Body of pancreas (tissue), 4 donors: ENCODE measurements at regions not wholly inside any gene's neighbourhood (a gene's known extent, or its start where the extent isn't known, plus 50 kb on each side); places are given as distances from the start of the nearest gene placed in this dataset.

Experiments used
- ATAC-seq: fragments of 150-250 bp; one replicate; pipeline ENCODE4 v1.9.1; 2016
- DNase-seq, 4 donors: peaks; one replicate each; pipeline ENCODE4 v3.0.0-alpha.2; 2019
- H3K27ac ChIP-seq, 4 donors: fragments of 200-600 bp; sonication (generic); 1 replicate in 3 of 4; 2 replicates in 1 of 4; pipeline versions ENCODE4 v1.5.1 to v1.6.1; 2016 to 2019; ENCODE audit warnings: mild to moderate bottlenecking in 1 of 4, mixed read lengths in 1 of 4, moderate library complexity in 1 of 4
- H3K27me3 ChIP-seq, 2 donors: fragments of 200-600 bp; sonication (generic); one replicate each; pipeline ENCODE4 v1.6.0; 2016; ENCODE audit warnings: mild to moderate bottlenecking in 1 of 2
- H3K36me3 ChIP-seq, 2 donors: fragments of 200-600 bp; sonication (generic); replicated peaks in 1 of 2; 2 replicates each; pipeline ENCODE4 v1.5.1; 2016; ENCODE audit warnings: low read depth in 2 of 2; ENCODE audit not compliant: insufficient read depth in 1 of 2
- H3K4me1 ChIP-seq: fragments of 200-600 bp; sonication (generic); one replicate; pipeline ENCODE4 v1.6.0; 2016
- H3K4me3 ChIP-seq, 2 donors: fragments of 200-600 bp; sonication (generic); 1 replicate in 1 of 2; 2 replicates in 1 of 2; pipeline ENCODE4 v1.5.1; 2016 to 2019
- H3K9me3 ChIP-seq, 3 donors: fragments of 200-600 bp; sonication (generic); 1 replicate in 2 of 3; 2 replicates in 1 of 3; pipeline ENCODE4 v1.5.1; 2016
- CTCF ChIP-seq, 7 experiments: fragments of 450-650 bp in 4 of 7; fragments of 200-600 bp in 3 of 7; sonication (generic) in 3 of 7; IDR thresholded peaks; one replicate each; pipeline ENCODE4 v1.5.1; 2016 to 2019; ENCODE audit warnings: antibody characterized with exemption in 7 of 7
- POLR2A ChIP-seq, 3 donors: fragments of 450-650 bp; IDR thresholded peaks; one replicate each; pipeline ENCODE4 v1.6.1; 2016; ENCODE audit warnings: antibody characterized with exemption in 3 of 3, mild to moderate bottlenecking in 2 of 3
- WGBS, 2 donors: methylation state at CpG; one replicate each; pipeline ENCODE4 v1.1.5; 2017; 5-methylcytosine and 5-hydroxymethylcytosine counted together
- intact Hi-C: fragments of 100-400 bp; cut with DNase I; formaldehyde crosslinking; loops from one replicate; pipeline ENCODE4 v1.15.1; 2023

DNA sequence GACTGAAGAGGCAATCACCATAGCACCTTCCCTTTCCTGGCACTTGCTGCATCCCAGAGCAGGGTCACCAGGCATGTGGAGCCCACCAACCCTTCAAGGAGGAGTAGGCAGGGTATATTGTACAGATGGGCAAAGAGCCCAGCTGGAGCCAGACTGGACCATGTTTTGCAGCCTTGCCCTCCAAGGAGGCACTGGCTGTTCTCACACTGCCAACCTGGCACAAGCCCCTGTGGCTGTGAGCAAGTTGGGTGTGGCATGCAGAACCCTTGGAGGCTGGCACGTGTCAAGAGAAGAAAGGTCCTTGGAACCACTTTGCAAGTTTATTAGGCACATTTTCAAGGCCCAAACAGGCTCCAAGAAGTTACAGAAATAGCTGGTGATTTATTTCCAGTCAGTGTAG is 146.4 kb downstream of the FOXD2 start:
- ATAC-seq (no peak), DNase-seq (no peak)
- H3K4me1 ChIP-seq: no peaks in the 10 kb centered on the region
- H3K27me3 ChIP-seq: no peaks in the 10 kb centered on the region
- H3K9me3 ChIP-seq: no peaks in the 10 kb centered on the region
- intact Hi-C loops: no loop called here
- TF ChIP-seq CTCF (IDR thresholded peaks at IDR 0.05): no peak
- TF ChIP-seq POLR2A (IDR thresholded peaks at IDR 0.05): no peak
- no peaks in the 10 kb centered on the region for H3K36me3 ChIP-seq
- 20 to 44% methylated on average over 1 of the region's 1 CpG for WGBS, 2 donors
- no peak overlapping the region for H3K27ac ChIP-seq
- no peak overlapping the region for H3K4me3 ChIP-seq

DNA sequence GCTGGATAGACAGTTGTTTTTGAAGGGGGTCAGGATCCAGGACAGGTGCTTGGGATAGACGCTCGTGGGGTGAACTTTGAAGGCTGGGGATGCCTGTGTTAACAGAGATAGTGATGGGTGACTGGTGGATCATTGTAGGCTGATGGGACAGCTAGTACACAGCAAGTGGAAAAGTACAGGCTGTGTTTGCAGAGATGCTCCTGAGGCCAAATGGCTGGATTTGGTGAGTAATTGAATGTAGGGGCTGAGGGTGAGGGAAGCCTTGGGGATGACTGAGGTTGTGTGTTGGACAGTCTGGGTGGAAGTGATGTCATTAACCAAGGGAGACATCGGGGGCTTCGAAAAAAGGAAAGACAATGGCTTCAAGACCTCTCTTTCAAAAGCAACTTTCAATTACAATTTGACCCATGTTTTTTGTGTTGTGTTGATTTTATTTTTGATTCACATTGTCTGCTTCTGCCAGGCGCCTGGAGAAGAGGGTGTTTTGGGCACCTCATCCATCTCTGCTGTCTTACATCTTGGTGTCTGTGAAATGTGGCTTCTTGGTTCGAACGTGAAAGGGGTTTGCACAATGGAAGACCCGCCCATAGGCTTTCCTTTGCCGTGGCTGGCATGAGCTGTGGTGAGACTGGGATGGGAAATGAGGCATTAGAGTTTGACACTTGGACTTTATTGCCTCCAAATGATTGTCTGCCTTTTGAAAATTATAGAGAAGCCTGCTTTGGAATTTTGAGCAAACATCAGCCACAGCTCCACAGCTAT is 147.5 kb downstream of the FOXD2 start:
- DNase-seq (no peak), ATAC-seq (no peak)
- 59 to 77% methylated on average over 9 of the region's 9 CpGs for WGBS, 2 donors

DNA sequence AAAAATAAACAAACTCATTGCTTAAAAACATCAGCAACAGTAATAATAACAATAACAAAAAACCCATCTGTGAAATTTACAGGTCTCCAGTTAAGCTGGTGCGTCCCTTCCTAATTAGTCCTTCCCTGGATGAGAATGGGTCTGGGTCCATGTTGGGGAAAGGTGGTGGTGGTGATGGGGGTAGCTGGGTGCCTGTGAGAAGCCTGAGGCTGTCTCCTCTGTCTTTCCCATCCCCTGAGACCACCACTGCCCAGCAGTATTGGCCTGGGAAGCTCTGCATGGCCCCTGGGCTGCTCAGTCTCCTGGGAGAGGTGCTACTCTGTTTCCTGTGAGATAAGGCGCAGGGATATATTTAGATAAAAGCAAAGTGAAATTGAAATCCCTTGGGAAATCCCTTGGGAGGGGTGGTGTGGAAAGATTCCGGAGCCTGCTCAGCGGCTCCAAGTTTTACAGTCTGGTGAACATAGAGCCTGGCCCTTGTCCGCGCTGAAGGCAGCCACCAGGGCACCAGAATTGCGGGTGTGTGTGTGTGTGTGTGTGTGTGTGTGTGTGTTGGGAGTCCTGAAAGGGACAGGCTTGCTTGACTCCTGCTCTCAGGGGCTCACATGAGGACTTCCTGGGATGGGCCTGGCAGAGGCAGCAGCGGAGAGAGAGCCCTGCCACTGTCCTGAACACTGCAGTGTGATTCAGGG is 150.2 kb downstream of the FOXD2 start:
- Histone ChIP-seq H3K4me1 (peaks cover 4% of the 10 kb centered on the region), H3K4me3 (no peak overlapping the region), H3K27me3 (peaks cover 0 to 4% of the 10 kb centered on the region in 2 donors), H3K27ac (no peak overlapping the region), H3K36me3 (no peaks in the 10 kb centered on the region), H3K9me3 (no peaks in the 10 kb centered on the region)
- ATAC-seq: no peak
- 64 to 73% methylated on average over 8 of the region's 8 CpGs for WGBS, 2 donors
- TF ChIP-seq POLR2A (IDR thresholded peaks at IDR 0.05) (no peak), CTCF (IDR thresholded peaks at IDR 0.05) (no peak)
- intact Hi-C loops: no loop called here
- no peak for DNase-seq

More for the DNA sequence above, 147.5 kb downstream of the FOXD2 start:
- intact Hi-C loops: no loop called here
- H3K27ac ChIP-seq: no peak overlapping the region
- no peaks in the 10 kb centered on the region for H3K9me3 ChIP-seq
- no peaks in the 10 kb centered on the region for H3K36me3 ChIP-seq
- no peak for TF ChIP-seq POLR2A (IDR thresholded peaks at IDR 0.05)
- TF ChIP-seq CTCF (IDR thresholded peaks at IDR 0.05): no peak
- H3K27me3 ChIP-seq: no peaks in the 10 kb centered on the region
- no peaks in the 10 kb centered on the region for H3K4me1 ChIP-seq
- H3K4me3 ChIP-seq: no peak overlapping the region

GRCh38 chr1:47590523-47591225 is 152.8 kb downstream of the FOXD2 start:
- 60 to 64% methylated on average over 8 of the region's 8 CpGs for WGBS, 2 donors
- Histone ChIP-seq H3K9me3 (no peaks in the 10 kb centered on the region), H3K27me3 (peaks cover 0 to 4% of the 10 kb centered on the region in 2 donors), H3K4me3 (no peak overlapping the region), H3K36me3 (no peaks in the 10 kb centered on the region), H3K4me1 (peaks cover 7% of the 10 kb centered on the region), H3K27ac (no peak overlapping the region)
- TF ChIP-seq CTCF (IDR thresholded peaks at IDR 0.05): no peak
- no peak for TF ChIP-seq POLR2A (IDR thresholded peaks at IDR 0.05)
- no peak for ATAC-seq
- intact Hi-C loops: no loop called here
- DNase-seq: no peak
